ENCODE measurements at regions not wholly inside any gene's neighbourhood (a gene's known extent, or its start where the extent isn't known, plus 50 kb on each side); places are given as distances from the start of the nearest gene placed in this dataset.

DNA sequence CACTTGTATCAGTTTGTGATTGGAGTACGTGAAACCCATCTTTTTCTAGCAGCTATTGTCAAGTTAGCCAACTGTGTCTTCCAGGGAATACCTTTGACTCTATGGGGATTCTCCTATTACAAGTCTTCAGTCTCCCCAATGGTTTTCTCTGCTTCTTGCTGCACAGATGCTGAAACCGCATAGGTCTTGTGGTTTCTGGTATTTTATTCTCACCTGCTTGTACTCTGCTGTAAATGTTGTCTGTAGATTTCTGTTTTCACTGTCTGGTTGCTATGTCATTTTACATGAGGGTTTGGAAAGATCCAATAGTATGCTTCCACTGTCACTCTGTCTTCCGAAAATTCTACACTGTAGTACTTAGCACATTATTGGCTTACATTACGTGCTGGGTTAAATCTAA, 1196.9 kb upstream of the C9orf72 start:
- Histone ChIP-seq H3K9me3 (ENCODE audit: control insufficient read depth, insufficient read depth, low read length) (no peaks in the 10 kb centered on the region), H3K27ac (ENCODE audit: low read length) (no peak overlapping the region), H3K36me3 (ENCODE audit: control insufficient read depth, insufficient read depth, low read length) (no peaks in the 10 kb centered on the region), H3K4me3 (ENCODE audit: low read length) (no peak overlapping the region), H3K4me1 (ENCODE audit: control insufficient read depth, insufficient read depth, low read length) (no peaks in the 10 kb centered on the region), H3K27me3 (ENCODE audit: control insufficient read depth, insufficient read depth, low read length) (no peaks in the 10 kb centered on the region)
- Mint-ChIP-seq H3K36me3 (no peaks in the 10 kb centered on the region), H3K27ac (peak overlapping the region in 1 of 2 donors; percentile 9), H3K27me3 (ENCODE audit: low read depth in 2 of 2) (no peaks in the 10 kb centered on the region), H3K4me1 (peaks cover 0 to 9% of the 10 kb centered on the region in 2 donors), H3K4me3 (no peak overlapping the region), H3K9me3 (peaks cover 3 to 5% of the 10 kb centered on the region in 2 donors)
- intact Hi-C loops (cut with micrococcal nuclease) = loop anchor here (5.0 to 10.0 kb wide), 2 partner anchors 445 to 922 kb away; partner anchors contain the start of gene LINGO2
- WGBS (ENCODE audit: insufficient coverage) = 79% methylated on average over 2 of the region's 4 CpGs
- TF ChIP-seq, protein P1, sequence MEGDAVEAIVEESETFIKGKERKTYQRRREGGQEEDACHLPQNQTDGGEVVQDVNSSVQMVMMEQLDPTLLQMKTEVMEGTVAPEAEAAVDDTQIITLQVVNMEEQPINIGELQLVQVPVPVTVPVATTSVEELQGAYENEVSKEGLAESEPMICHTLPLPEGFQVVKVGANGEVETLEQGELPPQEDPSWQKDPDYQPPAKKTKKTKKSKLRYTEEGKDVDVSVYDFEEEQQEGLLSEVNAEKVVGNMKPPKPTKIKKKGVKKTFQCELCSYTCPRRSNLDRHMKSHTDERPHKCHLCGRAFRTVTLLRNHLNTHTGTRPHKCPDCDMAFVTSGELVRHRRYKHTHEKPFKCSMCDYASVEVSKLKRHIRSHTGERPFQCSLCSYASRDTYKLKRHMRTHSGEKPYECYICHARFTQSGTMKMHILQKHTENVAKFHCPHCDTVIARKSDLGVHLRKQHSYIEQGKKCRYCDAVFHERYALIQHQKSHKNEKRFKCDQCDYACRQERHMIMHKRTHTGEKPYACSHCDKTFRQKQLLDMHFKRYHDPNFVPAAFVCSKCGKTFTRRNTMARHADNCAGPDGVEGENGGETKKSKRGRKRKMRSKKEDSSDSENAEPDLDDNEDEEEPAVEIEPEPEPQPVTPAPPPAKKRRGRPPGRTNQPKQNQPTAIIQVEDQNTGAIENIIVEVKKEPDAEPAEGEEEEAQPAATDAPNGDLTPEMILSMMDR (IDR thresholded peaks at IDR 0.05) = no peak
- DNase-seq (no peak), ATAC-seq (no peak)

DNA sequence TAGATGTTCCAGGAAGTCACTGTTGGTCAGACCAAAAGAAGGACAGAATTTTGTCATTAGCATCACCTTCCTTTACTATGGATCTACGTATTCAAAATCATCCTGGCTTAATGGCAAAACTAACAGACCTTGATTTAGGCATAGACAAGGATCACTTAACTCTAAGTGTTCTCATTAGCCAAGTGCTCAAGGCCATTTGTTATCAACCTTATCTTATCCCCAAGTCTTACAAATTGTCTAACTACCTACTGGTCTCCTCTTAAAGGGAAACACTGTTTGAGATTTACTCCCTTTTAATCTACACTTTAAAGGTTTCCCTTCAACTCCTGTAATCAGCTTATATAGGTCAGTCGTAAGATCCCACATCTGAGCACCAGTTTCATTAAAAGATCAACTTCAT, 1197.5 kb upstream of the C9orf72 start:
- H3K27me3 Mint-ChIP-seq (ENCODE audit: low read depth in 2 of 2) = no peaks in the 10 kb centered on the region
- H3K36me3 ChIP-seq (ENCODE audit: control insufficient read depth, insufficient read depth, low read length) = no peaks in the 10 kb centered on the region
- H3K4me3 ChIP-seq (ENCODE audit: low read length) = no peak overlapping the region
- peaks cover 2% of the 10 kb centered on the region in 2 donors for H3K9me3 Mint-ChIP-seq
- no peaks in the 10 kb centered on the region for H3K4me1 ChIP-seq (ENCODE audit: control insufficient read depth, insufficient read depth, low read length)
- no peaks in the 10 kb centered on the region for H3K27me3 ChIP-seq (ENCODE audit: control insufficient read depth, insufficient read depth, low read length)
- H3K36me3 Mint-ChIP-seq = no peaks in the 10 kb centered on the region
- intact Hi-C loops (cut with micrococcal nuclease) = loop anchor here (5.0 to 10.0 kb wide), 2 partner anchors 444 to 921 kb away; partner anchors contain the start of gene LINGO2
- no peak for DNase-seq
- no peak overlapping the region for H3K27ac ChIP-seq (ENCODE audit: low read length)
- TF ChIP-seq, protein P1 (IDR thresholded peaks at IDR 0.05) = no peak
- H3K4me1 Mint-ChIP-seq = peaks cover 0 to 9% of the 10 kb centered on the region in 2 donors
- no peaks in the 10 kb centered on the region for H3K9me3 ChIP-seq (ENCODE audit: control insufficient read depth, insufficient read depth, low read length)
- no peak overlapping the region for H3K27ac Mint-ChIP-seq
- no peak overlapping the region for H3K4me3 Mint-ChIP-seq
- WGBS (ENCODE audit: insufficient coverage) = 73% methylated on average over 1 of the region's 2 CpGs
- no peak for ATAC-seq

DNA sequence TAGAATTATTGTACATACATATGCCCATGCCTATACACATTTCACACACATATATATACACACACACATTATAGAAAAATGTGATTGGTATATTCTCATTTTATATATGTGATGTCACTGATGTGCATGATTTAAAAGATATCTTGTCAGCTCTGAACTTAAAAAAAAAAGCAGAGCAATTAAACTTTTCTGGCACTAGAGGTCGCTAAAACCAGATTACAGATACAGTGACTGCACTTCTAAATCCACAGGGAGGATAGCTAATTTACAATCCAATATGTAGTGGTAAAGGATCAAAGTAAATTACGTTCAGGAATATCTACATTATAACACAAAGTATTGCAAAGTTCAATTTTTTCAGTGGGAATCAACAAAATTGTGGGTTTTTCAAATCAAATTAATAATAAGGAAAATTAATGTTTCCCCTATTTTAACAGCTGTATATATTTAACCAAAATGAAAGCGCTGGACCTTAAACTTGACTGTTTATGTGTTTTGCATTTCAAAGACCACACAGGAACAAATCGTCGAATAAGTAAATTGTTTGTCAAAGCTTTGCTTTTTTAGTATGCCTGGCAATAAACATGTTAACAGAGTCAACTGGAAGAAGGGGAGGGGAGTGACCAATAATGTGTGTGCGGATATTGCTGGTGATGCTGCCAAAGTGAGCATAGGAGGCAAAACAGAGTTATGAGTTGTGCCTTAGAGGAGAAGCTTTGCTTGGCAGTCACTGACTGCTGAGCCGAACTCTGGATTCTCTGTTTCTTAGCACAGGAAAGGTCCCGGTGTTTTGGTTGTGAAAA, 1201.4 kb upstream of the C9orf72 start:
- Histone ChIP-seq H3K9me3 (ENCODE audit: control insufficient read depth, insufficient read depth, low read length) (no peaks in the 10 kb centered on the region), H3K36me3 (ENCODE audit: control insufficient read depth, insufficient read depth, low read length) (no peaks in the 10 kb centered on the region), H3K27me3 (ENCODE audit: control insufficient read depth, insufficient read depth, low read length) (no peaks in the 10 kb centered on the region), H3K4me1 (ENCODE audit: control insufficient read depth, insufficient read depth, low read length) (no peaks in the 10 kb centered on the region), H3K4me3 (ENCODE audit: low read length) (no peak overlapping the region), H3K27ac (ENCODE audit: low read length) (no peak overlapping the region)
- H3K9me3 Mint-ChIP-seq = peaks cover 0 to 2% of the 10 kb centered on the region in 2 donors
- H3K4me3 Mint-ChIP-seq = no peak overlapping the region
- TF ChIP-seq, protein P1 (IDR thresholded peaks at IDR 0.05) = peak; percentile 64
- intact Hi-C loops (cut with micrococcal nuclease) = loop anchor here (5.0 to 10.0 kb wide), 2 partner anchors 440 to 918 kb away; partner anchors contain the start of gene LINGO2
- peaks cover 5% of the 10 kb centered on the region for H3K36me3 Mint-ChIP-seq
- no peak overlapping the region for H3K27ac Mint-ChIP-seq
- H3K27me3 Mint-ChIP-seq (ENCODE audit: low read depth in 2 of 2) = no peaks in the 10 kb centered on the region
- WGBS (ENCODE audit: insufficient coverage) = 67% methylated on average over 6 of the region's 8 CpGs
- peaks cover 0 to 13% of the 10 kb centered on the region in 2 donors for H3K4me1 Mint-ChIP-seq
- DNase-seq (no peak), ATAC-seq (peak in 1 of 3 donors; percentile 26)
